HG03439 (cell line): ENCODE measurements at regions not wholly inside any gene's neighbourhood (a gene's known extent, or its start where the extent isn't known, plus 50 kb on each side); places are given as distances from the start of the nearest gene placed in this dataset.
"Not testable (repeated sequence)": the region's sequence is repeated elsewhere in the genome, so short reads cannot be mapped to it uniquely, and the experiment has no call there.

ENCODE experiments used
- ATAC-seq: cut with Tn5 transposase; IDR thresholded peaks from one replicate; pipeline ENCODE4 v1.9.1; 2021; ENCODE audit warnings: mild to moderate bottlenecking, moderate library complexity; ENCODE audit not compliant: unreplicated experiment

DNA sequence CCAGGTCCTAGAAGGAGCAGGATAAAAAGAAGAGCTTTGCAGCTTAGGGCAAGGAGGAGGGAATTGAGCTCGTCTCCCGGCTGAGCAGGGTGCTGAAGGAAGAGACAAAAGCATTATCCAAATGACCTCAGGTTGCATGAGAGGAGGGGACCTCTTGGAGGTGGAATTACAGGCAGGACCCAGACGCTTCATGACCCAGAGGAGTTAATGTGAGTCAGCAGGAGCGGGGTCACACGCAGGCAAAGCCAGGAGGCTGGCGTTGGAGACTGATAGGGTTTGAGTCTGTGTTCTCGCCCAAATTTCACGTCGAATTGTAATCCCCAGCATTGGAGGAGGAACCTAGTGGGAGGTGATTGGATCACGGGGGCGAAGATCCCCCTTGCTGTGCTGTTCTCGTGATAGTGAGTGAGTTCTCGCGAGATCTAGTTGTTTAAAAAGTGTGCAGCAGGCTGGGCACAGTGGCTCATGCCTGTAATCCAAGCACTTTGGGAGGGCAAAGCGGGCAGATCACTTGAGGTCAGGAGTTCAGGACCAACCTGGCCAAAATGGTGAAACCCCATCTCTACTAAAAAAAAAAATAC is 63.7 kb upstream of the AUTS2 start:
- no peak for ATAC-seq

- no peak for ATAC-seq
These were observed 60.6 kb upstream of the AUTS2 start for GRCh38 chr7:69537691-69538090.

GRCh38 chr7:69539531-69539930 is 58.7 kb upstream of the AUTS2 start:
- ATAC-seq, result no peak

DNA sequence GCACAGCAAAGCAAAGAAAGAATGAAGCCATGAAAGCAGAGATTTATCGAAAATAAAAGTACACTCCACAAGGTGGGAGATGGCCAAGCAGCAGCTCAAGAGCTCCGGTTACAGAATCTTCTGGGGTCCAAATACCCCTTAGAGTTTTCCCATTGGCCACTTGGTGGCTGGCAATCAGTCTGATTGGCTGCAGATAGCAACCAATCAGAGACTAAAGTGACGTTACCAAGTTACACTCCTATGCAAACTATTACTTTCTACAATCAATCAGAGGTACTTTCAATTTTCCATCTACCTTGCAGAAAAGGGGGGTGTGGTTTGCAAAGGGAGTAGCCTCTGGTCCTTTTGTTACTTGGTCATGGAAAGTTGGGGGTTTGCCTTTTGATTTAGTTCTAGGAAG is 58.0 kb upstream of the AUTS2 start:
- no peak for ATAC-seq

GRCh38 chr7:69541779-69542432 is 56.4 kb upstream of the AUTS2 start:
- not testable (repeated sequence) for ATAC-seq

GRCh38 chr7:69545175-69545574 is 53.1 kb upstream of the AUTS2 start:
- ATAC-seq, result no peak
